HG02763 (cell line): ENCODE measurements at regions not wholly inside any gene's neighbourhood (a gene's known extent, or its start where the extent isn't known, plus 50 kb on each side); places are given as distances from the start of the nearest gene placed in this dataset.
"Not testable (repeated sequence)": the region's sequence is repeated elsewhere in the genome, so short reads cannot be mapped to it uniquely, and the experiment has no call there.

Source experiments
- ATAC-seq: cut with Tn5 transposase; IDR thresholded peaks from one replicate; pipeline ENCODE4 v1.9.1; 2021; ENCODE audit warnings: mild to moderate bottlenecking, moderate library complexity; ENCODE audit not compliant: unreplicated experiment

DNA sequence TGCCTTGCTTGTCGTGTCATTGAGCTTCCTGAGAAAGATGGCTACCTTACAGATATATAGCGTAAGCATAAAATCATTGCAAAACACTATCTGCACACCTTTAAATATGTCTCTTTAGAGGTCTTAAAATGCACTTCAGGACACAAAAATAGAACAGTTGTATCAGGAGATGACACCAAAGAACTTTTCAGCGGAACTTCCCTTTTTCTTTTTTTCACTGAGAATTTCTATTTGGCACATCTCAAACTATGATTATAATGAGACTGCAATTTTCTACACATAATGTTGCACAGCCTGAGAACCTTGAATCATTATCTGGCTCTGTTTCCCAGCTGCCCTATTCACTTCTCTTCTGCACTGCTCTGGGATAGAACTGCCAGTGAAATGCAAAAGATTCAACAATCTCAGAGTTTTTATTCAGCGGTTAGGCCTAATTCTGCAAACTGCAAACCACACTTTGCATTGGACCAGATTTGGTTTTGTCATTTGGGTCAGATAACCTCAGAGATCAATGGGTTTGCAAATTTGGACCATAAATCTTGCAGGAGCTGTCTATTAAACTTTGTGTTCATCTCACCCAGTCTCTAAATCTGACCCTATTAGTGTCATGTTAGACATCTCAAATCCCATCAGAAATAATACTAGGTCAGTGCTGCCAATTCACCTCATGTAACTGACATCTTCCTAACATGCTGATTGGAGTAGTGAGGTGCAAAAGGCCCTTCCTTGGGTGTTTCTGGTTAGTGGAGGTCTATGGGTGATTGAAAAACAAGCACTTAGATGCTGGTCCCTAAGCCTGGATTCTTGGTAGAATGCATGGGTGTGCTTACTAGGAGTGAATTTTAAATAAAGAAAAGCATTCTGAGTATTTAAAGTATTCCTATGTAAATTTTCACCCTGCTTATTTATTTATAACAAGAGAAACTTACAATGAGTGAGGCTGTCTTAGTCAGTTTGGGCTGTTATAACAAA is 382.7 kb downstream of the UTRN start:
- no peak for ATAC-seq

DNA sequence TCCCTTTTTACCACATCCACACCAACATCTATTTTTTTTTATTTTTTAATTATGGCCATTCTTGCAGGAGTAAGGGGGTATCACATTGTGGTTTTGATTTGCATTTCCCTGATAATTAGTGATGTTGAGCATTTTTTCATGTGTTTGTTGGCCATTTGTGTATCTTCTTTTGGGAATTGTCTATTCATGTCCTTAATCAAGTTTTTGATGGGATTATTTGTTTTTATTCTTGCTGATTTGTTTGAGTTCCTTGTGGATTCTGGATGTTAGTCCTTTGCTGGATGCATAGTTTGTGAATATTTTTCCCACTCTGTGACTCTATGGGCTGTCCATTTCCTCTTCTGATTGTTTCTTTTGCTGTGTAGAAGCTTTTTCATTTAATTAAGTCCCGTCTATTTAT is 385.1 kb downstream of the UTRN start:
- not testable (repeated sequence) for ATAC-seq

DNA sequence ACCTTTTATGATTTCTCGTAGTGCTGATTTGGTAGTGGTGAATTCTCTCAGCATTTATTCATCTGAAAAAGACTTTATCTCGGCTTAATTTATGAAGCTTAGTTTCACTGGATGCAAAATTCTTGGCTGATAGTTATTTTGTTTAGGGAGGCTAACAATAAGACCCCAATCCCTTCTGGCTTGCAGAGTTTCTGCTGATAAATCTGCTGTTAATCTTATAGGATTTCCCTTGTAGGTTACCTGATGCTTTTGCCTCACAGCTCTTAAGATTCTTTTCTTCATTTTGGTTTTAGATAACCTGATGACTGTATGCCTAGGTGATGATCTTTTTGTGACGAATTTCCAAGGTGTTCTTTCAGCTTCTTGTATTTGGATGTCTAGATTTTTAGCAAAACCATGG is 388.7 kb downstream of the UTRN start:
- ATAC-seq: no peak

DNA sequence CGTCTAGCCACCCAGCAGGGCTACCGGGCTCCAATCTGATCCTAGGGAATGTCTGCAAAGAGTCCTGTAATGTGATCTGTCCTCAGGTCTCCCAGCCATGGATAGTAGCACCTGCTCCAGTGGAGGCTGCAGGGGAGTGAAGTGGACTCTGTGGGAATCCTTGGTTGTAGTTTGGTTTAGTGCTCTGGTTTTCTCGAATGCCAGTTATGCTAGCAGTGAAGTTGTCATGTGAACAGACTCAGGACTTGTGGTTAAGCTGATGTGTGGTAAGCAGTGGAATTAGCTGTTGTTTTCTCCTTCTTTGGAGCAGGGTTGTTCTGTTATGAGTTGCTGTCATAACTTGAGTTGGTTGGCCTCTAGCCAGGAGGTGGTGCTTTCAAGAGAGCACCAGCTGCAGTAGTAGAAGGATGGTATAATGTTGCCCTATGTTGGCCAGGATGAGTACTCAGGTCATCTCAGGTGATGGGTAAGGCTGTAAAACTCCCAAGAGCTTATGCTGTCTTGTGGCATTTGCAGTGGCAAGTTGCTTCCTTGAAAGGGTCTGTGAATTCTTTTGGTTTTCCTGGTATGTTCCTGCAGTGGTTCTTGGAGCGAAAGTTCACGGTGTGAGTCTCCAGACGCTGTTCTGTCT is 390.2 kb downstream of the UTRN start:
- no peak for ATAC-seq

DNA sequence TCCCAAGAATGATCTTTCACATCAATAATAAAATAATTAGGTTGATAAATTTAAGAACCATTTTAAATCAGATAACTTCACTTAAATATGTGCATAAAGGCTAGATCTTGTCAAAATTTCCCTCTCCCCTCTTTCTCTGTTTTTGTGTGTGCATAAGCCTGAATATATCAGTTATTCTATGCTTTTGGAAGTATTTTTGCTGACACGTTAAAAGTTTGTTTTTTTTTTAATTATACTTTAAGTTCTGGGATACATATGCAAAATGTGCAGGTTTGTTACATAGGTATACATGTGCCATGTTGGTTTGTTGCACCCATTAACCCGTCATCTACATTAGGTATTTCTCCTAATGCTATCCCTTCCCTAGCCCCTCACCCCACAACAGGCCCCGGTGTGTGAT is 391.2 kb downstream of the UTRN start:
- ATAC-seq: not testable (repeated sequence)

DNA sequence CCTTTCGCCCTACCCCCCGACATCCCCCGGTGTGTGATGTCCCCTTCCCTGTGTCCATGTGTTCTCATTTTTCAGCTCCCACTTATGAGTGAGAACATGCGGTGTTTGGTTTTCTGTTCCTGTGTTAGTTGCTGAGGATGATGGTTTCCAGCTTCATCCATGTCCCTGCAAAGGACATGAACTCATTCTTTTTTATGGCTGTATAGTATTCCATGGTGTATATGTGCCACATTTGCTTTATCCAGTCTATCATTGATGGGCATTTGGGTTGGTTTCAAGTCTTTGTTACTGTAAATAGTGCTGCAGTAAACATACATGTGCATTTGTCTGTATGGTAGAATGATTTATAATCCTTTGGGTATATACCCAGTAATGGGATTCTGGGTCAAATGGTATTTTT is 392.1 kb downstream of the UTRN start:
- ATAC-seq: not testable (repeated sequence)

DNA sequence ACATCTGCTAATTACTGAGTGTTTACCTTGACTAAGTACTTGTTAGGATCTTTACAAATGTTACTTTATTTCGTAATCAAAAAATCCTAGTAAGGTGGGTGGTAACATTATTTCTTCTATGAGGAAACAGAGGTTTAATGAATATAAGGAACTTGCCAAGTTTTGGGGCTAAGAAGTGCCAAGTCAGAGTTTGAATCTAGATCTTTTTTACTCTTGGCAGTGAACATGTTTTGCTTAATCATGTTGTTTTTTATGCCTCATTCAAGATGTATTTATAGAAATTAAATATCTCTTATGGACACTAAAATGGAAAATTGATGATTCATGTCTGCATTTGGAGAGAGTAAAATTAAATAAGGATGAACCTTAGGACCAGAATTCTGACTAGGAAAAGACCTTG is 393.7 kb downstream of the UTRN start:
- no peak for ATAC-seq

DNA sequence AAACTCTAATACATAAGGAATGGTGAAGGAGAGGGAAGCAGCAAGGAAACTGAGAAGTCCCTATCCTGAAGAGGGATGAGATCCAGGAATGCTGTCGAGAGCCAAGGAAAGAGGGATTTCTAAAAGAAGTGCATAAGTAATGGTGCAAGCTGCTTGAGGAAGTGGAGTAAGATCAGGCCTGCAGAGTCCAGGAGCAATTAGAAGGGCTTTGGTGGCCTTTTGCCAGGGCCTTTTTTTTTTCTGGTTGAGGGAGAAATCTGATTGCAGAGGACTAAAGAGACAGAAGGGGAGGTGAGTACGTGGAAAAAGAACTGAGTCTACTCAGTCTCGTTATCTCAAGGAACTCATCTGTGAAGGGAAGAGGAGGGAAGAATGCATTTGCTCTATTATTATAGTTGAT is 396.2 kb downstream of the UTRN start:
- no peak for ATAC-seq

DNA sequence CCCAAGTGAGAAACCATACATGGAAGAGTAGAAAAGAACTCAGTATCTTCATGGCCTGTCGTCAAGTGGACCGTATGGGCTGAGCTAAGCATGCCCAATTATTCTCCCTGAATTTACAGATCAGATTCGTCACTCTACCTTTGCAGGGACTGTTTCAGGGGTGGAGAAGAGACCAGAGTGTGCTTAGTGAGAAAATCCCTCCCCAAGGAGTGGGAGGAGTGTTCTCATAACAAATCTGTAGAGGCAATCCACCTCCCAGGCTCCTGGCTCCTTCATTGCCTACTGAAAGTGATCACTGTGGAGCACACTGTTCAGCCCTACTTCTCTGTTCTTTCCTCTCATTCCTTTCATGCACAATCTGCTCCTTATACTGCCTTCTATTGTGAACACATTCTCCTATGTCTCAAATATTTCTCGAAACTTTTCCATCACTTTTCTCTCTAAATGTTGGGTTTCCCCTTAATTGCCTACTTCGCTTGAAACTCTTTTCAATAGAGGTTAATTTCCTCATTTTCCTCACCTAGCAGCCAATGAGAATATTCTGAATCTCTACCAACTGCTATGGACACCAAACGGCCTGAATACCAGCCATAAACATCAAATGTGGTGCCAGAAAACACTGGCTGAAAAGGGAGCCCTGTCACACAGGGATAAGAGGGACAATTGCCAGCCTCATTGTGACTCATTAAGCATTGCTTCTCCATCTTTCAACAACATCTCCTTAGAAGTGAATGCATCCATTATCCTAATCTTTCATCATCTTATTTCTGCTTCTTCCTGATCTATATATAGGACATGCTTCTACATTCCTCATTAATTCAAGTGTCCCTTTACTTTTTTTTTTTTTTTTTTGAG is 398.3 kb downstream of the UTRN start:
- no peak for ATAC-seq

DNA sequence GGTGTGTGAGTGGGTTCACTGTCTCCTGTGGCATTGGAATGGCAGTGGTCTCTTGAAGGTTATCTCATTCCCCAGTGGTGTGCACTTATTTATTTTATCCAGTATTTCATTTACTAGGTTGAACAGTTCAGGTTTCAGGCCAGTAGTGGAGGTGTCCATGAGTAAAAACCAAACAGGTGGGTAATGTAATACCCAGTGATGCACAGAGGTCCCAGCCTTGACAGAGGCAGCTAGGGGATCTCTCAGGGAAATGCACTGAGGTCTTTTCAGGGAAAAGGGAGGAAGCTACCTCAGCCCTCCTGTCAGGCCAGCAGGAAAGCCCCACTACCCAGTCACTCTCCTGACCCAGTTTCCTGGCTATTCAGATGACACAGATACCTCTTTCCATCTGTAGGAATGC is 403.6 kb downstream of the UTRN start:
- ATAC-seq: no peak

DNA sequence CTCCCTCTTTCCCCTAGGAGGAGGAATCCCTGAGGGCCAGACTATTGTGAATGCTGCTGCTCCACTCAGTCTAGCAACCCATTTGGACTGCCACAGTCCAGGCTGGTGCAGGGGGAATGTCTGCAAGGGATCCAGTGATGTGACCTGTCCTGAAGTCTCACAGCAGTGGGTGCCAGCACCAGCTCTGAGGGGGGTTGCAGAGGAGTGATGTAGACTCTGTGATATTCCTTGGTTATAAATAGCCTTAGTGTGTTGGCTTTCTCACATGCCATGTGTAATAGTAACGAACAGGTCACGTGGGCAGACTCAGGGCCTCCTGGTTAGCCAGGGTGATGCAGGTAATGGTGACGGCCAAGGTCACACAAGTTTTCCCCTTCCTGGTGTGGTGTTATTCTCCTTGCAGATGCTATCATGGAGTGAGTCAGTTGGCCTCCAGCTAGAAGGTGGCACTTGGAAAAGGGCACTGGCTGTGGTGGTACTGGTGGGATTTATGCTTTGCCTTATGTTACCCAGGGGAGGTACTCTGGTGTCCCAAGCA is 404.4 kb downstream of the UTRN start:
- ATAC-seq: no peak

DNA sequence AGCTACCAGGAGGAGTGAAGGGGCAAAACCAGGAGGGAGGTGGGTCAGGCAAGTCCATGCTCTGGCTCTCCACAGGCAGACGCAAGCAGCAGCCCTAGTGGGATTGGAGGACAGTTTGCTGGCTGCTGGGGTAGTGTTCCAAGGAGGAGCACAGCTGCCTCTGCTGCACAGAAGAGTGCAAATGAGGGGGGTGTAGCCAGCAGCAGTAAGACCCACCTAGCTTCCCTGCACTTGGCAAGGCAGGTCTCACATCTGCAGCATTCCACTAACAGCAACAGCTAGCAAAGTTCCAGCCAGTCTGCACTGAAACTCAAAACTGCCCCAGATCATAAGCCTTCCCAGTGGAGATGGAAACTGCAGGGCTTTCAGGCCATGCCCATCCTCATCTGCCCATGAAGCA is 405.0 kb downstream of the UTRN start:
- no peak for ATAC-seq

DNA sequence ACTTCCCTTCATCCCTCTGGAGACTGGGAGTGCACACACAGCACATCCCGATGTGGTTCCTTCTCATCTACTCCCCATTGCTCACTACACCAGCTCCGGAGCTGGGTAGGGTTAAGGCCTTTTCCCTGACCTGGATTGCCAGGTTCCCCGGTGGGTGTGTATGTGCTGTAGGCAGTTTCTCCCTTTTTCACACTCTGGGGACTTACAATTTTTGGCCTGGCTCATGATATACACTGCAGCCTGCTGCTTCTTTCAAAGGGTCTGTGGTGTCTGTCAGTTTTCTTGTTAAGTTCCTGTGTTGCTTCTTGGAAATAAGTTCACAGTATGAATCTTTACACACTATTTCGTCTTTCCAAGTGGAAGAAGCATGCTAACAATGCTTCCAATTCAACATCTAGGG is 405.5 kb downstream of the UTRN start:
- no peak for ATAC-seq

DNA sequence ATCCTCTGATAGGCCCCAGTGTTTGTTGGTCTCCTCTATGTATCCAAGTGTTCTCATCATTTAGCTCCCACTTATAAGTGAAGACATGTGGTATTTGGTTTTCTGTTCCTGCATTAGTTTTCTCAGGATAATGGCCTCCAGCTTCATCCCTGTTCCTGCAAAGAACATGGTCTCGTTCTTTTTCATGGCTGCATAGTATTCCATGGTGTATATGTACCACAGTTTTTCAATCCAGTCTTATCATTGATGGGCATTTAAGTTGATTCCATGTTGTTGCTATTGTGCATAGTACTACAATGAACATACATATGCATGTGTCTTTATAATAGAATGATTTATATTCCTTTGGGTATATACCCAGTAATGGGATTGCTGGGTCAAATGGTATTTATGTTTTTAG is 406.9 kb downstream of the UTRN start:
- ATAC-seq: not testable (repeated sequence)

DNA sequence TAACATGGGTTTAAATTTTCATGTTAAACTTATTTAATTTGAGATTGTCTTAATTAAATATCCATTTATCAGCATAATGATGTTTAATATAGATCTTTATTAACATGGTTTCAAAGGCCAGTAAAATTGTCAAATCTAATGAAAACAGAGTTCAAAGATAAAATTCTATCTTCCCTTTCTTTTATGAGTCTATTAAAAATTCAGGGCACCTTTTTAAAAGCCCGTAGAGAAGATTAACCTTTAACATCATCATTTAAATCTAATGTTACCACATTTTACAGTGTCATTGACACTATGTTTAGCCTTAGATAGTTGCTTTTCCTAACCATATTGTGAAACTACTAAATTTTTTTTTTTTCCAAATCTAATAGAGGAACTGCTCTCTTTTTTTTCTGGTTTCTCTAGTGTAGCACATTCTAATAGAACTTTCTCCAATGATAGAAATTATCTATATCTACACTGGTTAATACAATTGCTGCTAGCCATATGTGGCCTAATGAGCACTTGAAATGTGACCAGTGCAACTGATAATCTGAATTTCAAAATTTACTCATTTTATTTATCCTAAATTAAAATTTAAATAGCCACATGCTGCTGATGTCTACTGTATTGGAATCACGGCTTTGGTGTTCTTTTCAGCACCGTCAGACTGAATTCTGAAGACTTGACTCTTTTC is 410.9 kb downstream of the UTRN start:
- no peak for ATAC-seq

DNA sequence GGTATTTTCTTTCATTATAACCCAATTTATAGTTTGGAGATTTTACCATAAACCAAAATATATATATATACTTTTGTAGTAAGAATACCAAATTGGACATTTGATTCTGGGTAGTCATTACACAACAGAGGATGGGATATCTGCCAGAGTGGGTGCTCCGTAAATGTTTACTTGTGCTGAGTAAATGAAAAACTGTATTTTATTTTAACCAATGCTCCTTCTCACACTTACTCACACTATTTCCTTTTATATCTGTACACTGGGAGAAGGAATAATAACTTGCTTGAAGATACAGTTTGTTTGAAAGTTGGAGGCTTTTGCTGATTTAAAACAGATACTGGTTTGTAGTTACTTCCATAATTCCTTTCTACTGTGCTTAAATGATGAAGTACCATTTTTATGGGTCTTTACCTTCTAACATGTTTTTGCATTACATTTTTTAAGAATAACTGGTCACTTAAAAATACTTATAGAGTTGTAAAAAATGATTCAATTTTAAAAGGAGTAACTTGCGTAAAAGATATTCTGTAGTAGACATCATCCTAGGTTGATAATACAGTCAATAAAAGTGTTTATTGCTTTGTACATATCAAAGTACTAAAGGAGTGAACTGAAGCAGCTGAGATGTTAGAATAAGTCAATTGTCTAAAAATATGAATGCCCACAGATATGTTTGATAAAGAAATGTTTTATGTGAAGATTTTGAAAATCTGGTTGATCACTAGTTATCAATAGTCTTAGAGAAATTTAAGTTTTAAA is 411.7 kb downstream of the UTRN start:
- ATAC-seq: no peak

DNA sequence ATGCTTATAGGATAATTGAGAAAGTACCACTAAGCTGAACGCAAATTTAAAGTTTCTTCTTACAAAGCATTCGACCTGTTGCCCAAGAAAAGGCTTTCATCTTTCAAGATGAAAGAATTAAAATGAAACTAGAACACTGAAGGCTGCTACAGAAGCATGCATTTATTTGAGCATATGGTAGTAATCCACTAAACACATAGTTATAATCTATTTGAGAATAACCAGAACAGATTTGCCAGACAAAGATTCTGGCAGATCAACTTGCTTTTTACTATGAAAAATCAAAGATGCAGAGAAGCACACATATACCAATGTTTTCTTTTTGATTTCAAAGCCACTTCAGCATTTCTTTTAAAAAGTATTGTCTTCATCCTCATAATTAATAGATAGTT is 412.2 kb downstream of the UTRN start:
- ATAC-seq: no peak

DNA sequence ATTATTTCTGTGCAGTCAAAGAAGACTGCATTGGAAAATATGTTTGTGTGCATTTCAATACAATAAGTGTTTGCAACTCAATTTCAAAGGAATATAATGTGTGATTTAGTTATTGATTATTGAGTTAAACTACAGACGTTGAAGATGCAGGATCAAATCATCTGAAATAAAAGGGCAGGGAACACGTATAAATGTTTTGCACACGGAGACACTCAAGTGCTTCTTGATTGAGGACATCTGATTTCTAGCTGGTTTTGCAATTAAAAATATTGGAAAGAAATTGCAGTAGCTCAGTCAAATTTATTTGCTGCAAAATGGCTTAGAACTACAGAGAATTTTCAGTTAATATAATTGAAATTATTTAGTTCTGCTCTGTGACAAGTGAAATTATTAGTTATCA is 412.7 kb downstream of the UTRN start:
- no peak for ATAC-seq

DNA sequence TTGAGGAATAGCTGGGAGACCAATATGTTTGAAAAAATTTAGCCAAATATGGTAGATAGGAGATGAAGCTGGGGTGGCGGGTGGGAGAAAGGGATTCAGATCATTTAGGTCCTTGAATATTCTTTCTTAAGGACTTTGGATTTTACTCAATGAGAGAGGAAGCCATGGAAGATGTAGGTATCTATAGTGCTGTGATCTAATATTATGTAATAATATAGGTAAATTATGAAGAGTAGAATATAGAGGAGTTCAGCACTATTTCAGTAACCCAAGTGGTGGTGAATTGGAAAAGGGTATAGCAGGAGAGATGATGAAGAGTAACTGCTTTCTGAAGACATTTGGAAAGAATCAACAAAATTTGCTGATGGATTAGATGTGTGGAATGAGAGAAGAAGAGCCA is 417.6 kb downstream of the UTRN start:
- no peak for ATAC-seq

DNA sequence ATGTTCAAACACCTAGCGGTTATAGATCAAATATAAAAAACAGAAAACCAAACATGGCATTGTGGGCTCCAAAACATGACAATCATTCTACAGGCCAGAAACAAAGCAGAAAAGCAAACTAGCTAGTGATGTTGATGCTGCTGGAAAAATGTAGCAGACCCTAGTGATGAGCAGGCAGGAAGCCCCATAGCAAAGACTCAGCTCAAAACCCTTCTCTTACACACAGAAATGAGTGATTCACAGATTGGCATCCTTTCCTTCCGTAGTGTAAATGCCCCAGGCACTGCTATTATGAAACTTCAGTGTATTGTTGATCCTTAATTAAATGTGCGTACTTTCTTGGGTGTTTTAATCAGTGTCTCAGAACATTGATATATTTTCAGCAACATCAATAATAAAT is 425.1 kb downstream of the UTRN start:
- ATAC-seq: no peak
